Hepatocyte (in vitro differentiated cells): ENCODE measurements at regions not wholly inside any gene's neighbourhood (a gene's known extent, or its start where the extent isn't known, plus 50 kb on each side); places are given as distances from the start of the nearest gene placed in this dataset.

Experiments
- CTCF ChIP-seq: fragments of 200-600 bp; sonication (generic); IDR thresholded peaks from 2 replicates; pipeline ENCODE4 v1.5.1; 2016; ENCODE audit warnings: antibody characterized with exemption, mild to moderate bottlenecking; ENCODE audit not compliant: poor library complexity
- EZH2phosphoT487 ChIP-seq: fragments of 200-600 bp; sonication (generic); IDR thresholded peaks from one replicate; pipeline ENCODE4 v1.6.1; 2018; ENCODE audit warnings: antibody characterized with exemption, mild to moderate bottlenecking, low read depth, moderate library complexity; ENCODE audit not compliant: unreplicated experiment, severe bottlenecking

GRCh38 chr2:67164771-67165522 is 232.2 kb upstream of the ETAA1 start:
- no peak for TF ChIP-seq EZH2phosphoT487
- TF ChIP-seq CTCF = no peak
